SU-DHL-6 (cell line): ENCODE measurements at regions not wholly inside any gene's neighbourhood (a gene's known extent, or its start where the extent isn't known, plus 50 kb on each side); places are given as distances from the start of the nearest gene placed in this dataset.

Experiments used
- H2AFZ ChIP-seq: fragments of 200-600 bp; sonication (generic); 2 replicates; pipeline ENCODE4 v1.6.1; 2014; ENCODE audit warnings: low read depth, mild to moderate bottlenecking, moderate library complexity, mixed read lengths, antibody characterized with exemption, low read length; ENCODE audit not compliant: severe bottlenecking
- H3F3A ChIP-seq: fragments of 200-600 bp; shearing (Covaris generic); 2 replicates; pipeline ENCODE4 v1.6.0; 2016; ENCODE audit warnings: antibody characterized with exemption, mild to moderate bottlenecking; ENCODE audit not compliant: insufficient read depth
- H3K27ac ChIP-seq: fragments of 200-600 bp; sonication (generic); 2 replicates; pipeline ENCODE4 v1.5.1; 2016; ENCODE audit warnings: low read depth, mild to moderate bottlenecking, low read length, moderate library complexity, mixed read lengths
- H3K27me3 ChIP-seq: fragments of 200-600 bp; sonication (generic), shearing (Covaris generic); 2 replicates; pipeline ENCODE4 v1.6.0; 2014; ENCODE audit warnings: mild to moderate bottlenecking, low read length
- H3K36me3 ChIP-seq: fragments of 200-600 bp; sonication (generic); 2 replicates; pipeline ENCODE4 v1.6.1; 2014; ENCODE audit warnings: mild to moderate bottlenecking, low read length, mixed read lengths
- H3K4me2 ChIP-seq: fragments of 300-600, 200-600 bp; shearing (Covaris generic), sonication (generic); 2 replicates; pipeline ENCODE4 v1.6.0; 2014; ENCODE audit warnings: low read length, low read depth, mild to moderate bottlenecking; ENCODE audit not compliant: poor library complexity, severe bottlenecking
- H3K4me3 ChIP-seq: fragments of 200-600 bp; sonication (generic); 2 replicates; pipeline ENCODE4 v1.5.1; 2014; ENCODE audit warnings: antibody characterized with exemption, low read length, mild to moderate bottlenecking, mixed read lengths; ENCODE audit not compliant: insufficient read depth, poor library complexity, severe bottlenecking
- H3K79me2 ChIP-seq: fragments of 200-600 bp; sonication (generic); 2 replicates; pipeline ENCODE4 v1.6.1; 2014; ENCODE audit warnings: mild to moderate bottlenecking, low read length, moderate library complexity; ENCODE audit not compliant: insufficient read depth
- H3K9ac ChIP-seq: fragments of 200-600 bp; sonication (generic); 2 replicates; pipeline ENCODE4 v1.7.0; 2014; ENCODE audit warnings: mild to moderate bottlenecking, low read length
- H3K9me2 ChIP-seq: fragments of 200-600 bp; sonication (generic); replicated peaks from 2 replicates; pipeline ENCODE4 v1.6.1; 2014; ENCODE audit warnings: low read length; ENCODE audit not compliant: insufficient read depth
- H3K9me3 ChIP-seq: fragments of 200-600 bp; sonication (generic); 2 replicates; pipeline ENCODE4 v1.6.1; 2014; ENCODE audit warnings: low read length, mixed read lengths; ENCODE audit not compliant: insufficient read depth
- H4K20me1 ChIP-seq: fragments of 200-600 bp; sonication (generic); 2 replicates; pipeline ENCODE4 v1.6.1; 2014; ENCODE audit warnings: low read depth, mild to moderate bottlenecking, antibody characterized with exemption, low read length, moderate library complexity, mixed read lengths
- CTCF ChIP-seq: fragments of 200-600 bp; sonication (generic); IDR thresholded peaks from one replicate; pipeline ENCODE4 v1.5.1; 2017; ENCODE audit warnings: antibody characterized with exemption, mild to moderate bottlenecking, low read length, moderate library complexity; ENCODE audit not compliant: insufficient read depth, poor library complexity, severe bottlenecking
- EZH2phosphoT487 ChIP-seq: fragments of 200-600 bp; sonication (generic), shearing (Covaris generic); conservative IDR thresholded peaks from 2 replicates; pipeline ENCODE4 v1.6.1; 2018; ENCODE audit warnings: mild to moderate bottlenecking, antibody characterized with exemption, low read length, moderate library complexity, mixed read lengths

DNA sequence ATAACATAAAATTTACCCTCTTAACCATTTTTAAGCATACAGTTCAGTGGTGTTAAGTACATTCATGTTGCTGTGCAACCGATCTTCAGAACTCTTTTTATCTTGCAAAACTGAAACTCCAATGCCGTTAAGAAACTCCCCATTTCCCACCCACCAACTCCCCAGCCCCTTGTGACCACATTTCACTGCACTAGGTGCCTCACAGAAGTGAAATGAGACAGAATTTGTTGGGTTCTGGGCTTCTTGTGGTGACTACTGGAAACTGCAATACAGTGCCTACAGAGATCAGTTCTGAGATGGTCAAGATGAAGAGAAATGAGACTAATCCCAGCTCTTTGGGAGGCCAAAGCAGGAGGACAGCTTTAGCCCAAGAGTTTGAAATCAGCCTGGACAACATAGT is 202.1 kb upstream of the SLC30A5 start:
- H3K27ac ChIP-seq = no peak overlapping the region
- no peaks in the 10 kb centered on the region for H3K9me2 ChIP-seq
- TF ChIP-seq CTCF = no peak
- TF ChIP-seq EZH2phosphoT487 = no peak
- no peak overlapping the region for H2AFZ ChIP-seq
- no peak overlapping the region for H3K4me3 ChIP-seq
- H3K9ac ChIP-seq = no peak overlapping the region
- H3K27me3 ChIP-seq = no peaks in the 10 kb centered on the region
- no peaks in the 10 kb centered on the region for H4K20me1 ChIP-seq
- no peak overlapping the region for H3K4me2 ChIP-seq
- H3K79me2 ChIP-seq = no peaks in the 10 kb centered on the region
- H3K9me3 ChIP-seq = no peaks in the 10 kb centered on the region
- no peaks in the 10 kb centered on the region for H3F3A ChIP-seq
- no peaks in the 10 kb centered on the region for H3K36me3 ChIP-seq

DNA sequence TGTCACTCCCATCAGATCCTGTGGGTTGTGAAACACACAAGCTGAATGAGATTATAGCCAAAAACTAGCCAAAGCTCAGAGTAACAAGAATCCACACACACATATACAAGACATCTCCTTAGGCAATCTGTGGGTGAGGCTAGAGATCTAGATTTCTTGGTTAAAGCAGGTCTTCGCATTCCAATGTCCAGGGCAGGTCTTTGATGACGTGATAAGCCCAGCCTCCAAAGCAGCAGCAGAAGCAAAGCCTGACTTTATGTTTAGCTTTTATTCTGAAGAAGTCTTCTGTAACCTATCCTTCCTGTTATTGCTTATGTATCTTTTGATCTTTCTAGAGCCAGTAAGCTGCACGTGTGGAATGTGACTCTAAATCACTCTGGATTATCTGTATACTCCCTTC is 199.1 kb upstream of the SLC30A5 start:
- Histone ChIP-seq H3K9ac (no peak overlapping the region), H3K9me3 (no peaks in the 10 kb centered on the region), H3K36me3 (no peaks in the 10 kb centered on the region), H3K79me2 (no peaks in the 10 kb centered on the region), H3K27ac (no peak overlapping the region), H3K27me3 (no peaks in the 10 kb centered on the region), H2AFZ (no peak overlapping the region), H4K20me1 (no peaks in the 10 kb centered on the region), H3K4me2 (no peak overlapping the region), H3K4me3 (no peak overlapping the region), H3K9me2 (no peaks in the 10 kb centered on the region), H3F3A (no peaks in the 10 kb centered on the region)
- TF ChIP-seq EZH2phosphoT487 (no peak), CTCF (no peak)

DNA sequence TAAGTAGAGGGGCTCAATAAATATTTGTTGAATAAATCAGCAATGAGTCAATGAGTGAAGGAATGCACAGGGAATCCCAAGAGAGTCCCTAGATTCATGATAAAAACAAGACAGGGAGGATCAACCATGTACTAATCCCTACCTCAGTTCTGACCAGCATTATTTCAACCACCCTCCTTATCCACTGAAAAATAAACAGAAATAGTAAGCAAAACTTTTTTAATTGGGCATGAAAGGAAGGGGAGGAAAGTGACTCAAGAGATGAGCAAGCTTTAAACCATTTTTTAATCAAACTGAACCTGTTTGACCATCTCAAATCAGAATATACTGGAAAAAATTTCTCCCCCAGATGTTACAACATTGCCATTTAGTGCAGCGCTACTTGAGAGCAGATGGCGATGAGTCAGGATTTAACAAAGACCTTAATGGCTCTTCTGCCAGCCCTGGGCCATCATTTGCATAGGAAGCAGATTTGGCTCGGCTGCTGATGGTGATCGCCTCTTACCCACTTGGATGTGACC is 194.8 kb upstream of the SLC30A5 start:
- Histone ChIP-seq H3F3A (no peaks in the 10 kb centered on the region), H3K79me2 (no peaks in the 10 kb centered on the region), H3K9ac (no peak overlapping the region), H3K27me3 (no peaks in the 10 kb centered on the region), H4K20me1 (no peaks in the 10 kb centered on the region), H3K4me2 (no peak overlapping the region), H3K27ac (no peak overlapping the region), H3K9me2 (no peaks in the 10 kb centered on the region), H3K4me3 (no peak overlapping the region), H3K36me3 (no peaks in the 10 kb centered on the region), H3K9me3 (no peaks in the 10 kb centered on the region), H2AFZ (no peak overlapping the region)
- TF ChIP-seq EZH2phosphoT487 (no peak), CTCF (no peak)
